ENCODE measurements at regions not wholly inside any gene's neighbourhood (a gene's known extent, or its start where the extent isn't known, plus 50 kb on each side); places are given as distances from the start of the nearest gene placed in this dataset.
"Not testable (repeated sequence)": the region's sequence is repeated elsewhere in the genome, so short reads cannot be mapped to it uniquely, and the experiment has no call there.

DNA sequence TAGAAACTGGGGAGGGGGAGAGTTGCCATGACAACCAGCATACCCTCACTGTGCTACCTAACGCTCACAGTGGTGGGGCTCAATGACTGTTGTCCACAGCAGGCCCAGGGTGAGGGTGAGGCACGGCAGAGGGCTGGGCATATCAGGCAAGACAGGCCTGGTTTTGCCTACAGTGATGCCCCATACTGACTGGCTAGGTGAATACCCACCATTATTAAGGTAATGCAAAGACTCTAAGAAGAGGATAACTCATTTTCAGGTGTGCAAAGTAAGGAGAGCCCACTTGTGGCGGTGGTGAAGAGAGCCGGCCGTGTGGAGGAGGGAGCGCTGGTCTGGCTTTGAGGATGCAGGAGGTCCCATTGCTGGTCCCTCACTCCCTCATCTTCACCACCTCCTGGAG, 422.3 kb downstream of the FUT8 start:
- DNase-seq: no peak

DNA sequence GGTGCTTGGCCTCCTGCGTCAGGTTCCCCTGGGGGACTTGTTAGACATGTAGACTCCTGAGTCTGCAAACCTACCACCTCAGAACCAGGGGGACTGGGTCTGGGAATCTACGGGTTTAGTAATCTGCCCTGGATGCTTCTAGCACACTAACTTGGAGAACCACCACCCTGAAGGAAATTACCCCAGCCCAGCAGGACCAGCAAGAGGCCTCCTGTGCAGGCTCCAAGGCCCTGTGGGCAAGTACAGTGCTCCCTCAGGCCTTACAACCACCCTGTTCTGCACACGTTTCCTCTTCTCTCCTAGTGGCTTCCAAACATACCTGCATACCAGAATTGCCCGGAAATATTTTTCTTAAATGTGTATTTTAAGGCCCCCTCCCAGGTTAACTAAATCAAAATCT, 423.0 kb downstream of the FUT8 start:
- DNase-seq: no peak

DNA sequence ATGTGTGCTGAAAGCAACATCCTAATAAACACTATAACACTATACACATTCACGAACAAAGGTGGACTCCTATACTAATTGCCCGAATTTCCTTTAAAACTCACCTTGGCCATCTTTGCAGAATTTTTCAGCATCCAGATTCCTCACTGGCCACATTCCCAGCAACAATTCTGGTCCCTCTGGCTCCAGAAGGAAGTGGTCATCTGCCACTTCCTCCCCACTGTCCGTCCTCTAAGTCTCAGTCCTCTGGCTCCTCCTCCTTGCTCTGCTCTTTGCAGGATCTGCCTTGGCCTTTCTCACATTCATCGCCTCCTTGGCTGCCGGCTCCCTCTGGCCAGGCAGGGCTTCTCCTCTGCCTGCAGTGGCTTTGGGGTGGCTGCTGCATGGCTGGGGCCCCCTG, 426.0 kb downstream of the FUT8 start:
- DNase-seq: no peak

DNA sequence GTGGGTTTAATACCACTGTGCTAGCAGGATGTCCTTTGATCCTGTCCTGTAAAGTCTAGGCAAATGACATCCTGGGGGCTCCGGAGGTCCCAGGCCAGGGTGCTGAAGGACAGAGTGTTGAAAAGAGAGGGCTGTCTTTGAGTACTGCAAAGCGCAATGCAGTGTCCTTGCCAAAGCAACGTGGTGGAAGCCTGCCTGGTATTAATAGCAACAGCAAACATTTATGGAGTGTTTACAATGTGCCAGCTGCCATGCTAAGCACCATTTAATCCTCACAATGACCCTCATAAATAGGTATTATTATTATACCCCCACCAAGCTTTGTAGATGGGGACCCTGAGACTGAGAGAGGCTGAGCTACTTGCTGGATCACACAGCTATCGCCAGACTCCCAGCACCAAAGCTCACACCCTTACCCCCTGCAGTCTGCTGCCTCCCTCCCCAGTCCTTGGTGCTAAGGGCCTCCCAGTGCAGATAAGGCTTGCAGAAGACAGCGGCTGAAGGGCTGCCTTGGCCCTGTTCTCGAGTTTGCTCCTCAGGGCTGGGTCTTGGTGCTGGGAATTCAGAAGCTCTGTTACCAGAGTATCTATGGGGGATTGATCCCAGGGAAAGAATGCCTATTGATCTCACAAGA, 427.7 kb downstream of the FUT8 start:
- peak; percentile 57 to 61 for DNase-seq

DNA sequence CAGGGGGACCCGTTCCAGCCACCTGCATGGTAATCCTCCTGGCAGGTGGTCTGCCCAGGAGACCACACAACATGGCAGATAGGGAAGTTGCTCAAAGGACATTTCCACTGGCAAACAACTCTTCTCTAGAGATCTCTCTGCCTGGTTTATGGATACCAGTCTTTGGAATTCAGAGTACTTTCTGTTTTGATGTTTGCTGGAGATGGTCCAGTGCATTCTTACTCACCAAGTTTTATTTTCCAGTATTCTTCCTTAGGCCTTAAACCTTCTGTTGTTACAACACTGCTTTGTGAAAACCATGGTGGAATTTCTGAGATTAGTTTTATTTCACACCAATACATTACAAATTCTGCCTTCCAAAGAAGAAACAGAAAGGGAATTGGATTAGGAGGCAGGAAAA, 428.3 kb downstream of the FUT8 start:
- DNase-seq: no peak

DNA sequence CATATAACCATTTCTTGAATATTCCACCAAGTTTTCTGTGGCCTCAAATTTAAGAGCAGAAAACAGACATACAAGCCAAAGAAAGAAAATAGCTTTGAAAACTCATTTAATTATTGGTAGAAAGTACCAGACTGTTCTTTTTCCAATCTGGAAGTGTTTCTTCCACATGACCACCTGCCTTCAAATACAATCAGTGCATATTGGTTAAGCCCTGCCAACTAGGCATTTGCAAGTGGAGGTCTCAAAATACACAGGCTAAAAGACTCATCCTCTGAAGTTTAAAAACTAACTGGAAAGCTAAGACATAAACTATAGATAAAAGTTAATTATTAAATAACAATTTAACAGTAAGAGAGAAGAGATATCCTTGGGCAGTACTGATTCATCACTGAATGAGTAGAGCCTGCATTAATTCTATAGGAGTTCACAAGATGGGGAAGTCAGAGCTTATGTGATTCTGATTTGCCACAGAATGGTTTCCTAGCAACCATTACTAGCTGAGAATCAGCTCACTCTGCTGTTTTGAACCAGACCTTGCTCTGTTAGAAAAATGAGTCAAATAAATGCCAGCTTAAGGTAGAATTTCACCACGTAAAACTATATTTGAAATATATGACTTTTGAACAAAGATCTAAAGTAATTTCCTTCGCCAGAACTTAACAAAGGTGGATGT, 433.8 kb downstream of the FUT8 start:
- no peak for DNase-seq

DNA sequence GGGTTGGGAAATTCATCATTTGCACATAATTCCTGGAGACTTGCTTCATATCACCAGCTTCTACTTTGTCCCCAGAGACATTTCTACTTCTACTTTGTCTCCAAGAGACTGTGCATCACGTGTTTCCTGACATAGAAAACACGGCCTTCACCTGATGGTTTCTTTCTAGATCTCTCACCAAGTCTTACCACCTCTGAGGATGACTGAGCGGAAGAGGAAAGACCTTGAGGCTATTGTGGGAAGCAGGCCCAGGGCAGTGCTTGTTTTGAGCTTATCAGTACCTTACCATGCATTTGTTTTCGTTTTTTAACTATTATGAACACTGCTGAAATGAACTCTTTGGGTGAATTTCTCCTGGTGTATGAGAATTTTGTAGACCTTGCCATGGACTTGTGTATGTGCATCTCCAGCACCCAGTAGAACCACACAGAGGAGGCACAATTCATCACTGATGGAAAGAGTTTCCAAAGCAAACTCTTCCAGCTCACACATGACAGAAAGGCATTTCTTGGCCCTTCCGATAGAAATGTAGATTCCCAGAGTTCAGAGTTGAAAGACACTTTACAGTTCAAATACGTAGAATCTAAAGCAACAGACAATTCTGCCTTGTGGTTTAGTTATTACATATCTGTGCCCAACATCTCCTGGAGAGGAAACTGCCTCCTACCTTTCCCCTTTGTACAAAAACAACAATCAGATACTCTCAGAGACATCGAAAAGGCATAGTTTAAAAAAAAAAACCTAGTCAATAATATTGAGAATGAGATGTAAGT, 434.7 kb downstream of the FUT8 start:
- no peak for DNase-seq

DNA sequence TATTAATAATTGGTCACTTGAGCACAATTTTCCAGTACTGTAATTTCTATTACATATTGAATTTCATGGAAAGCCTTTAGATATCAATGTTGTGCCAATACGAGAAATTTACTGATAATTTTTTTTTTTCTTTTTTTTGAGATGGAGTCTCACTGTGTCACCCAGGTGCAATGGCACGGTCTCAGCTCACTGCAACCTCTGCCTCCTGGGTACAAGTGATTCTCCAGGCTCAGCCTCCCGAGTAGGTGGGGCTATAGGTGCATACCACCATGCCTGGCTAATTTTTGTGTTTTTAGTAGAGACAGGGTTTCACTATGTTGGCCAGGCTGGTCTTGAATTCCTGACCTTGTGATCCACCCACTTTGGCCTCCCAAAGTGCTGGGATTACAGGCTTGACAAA, 435.4 kb downstream of the FUT8 start:
- not testable (repeated sequence) for DNase-seq

DNA sequence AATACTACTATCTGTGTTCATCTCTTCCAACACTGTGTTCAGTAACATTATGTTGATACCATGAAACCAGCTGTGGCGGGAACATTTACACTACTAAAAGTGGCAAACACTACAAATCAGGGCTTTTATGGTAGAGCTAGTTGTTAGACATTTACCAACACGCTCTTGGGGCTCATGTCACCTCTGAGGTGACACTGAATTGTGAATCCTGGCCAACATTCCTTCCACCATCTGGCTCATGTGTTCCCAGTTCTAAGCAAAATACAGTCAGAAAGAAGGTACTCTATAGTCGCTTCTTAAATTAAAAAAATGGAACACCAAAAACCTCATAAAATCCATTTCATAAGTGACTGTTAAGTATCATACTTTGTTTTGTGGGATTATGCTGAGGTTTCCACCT, 436.6 kb downstream of the FUT8 start:
- no peak for DNase-seq

DNA sequence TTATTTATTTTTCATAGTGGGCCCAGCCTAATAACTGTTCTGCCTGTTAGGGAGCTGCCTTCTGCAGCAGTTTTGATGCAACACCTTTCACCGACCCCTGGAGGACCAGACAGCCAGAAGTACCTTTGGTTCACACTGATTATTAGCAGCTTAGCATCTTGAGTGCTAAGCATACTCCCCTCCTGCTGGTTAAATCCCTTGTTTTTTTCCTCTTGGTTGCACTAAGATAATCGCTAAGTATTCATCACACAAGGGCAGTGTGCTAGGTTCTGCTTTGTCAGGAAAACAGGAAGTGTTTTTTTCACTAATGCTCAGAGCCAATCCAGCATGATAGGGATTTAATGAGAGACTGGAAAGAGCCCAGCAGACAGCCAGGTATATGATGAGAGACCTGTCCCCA, 437.0 kb downstream of the FUT8 start:
- DNase-seq: no peak

DNA sequence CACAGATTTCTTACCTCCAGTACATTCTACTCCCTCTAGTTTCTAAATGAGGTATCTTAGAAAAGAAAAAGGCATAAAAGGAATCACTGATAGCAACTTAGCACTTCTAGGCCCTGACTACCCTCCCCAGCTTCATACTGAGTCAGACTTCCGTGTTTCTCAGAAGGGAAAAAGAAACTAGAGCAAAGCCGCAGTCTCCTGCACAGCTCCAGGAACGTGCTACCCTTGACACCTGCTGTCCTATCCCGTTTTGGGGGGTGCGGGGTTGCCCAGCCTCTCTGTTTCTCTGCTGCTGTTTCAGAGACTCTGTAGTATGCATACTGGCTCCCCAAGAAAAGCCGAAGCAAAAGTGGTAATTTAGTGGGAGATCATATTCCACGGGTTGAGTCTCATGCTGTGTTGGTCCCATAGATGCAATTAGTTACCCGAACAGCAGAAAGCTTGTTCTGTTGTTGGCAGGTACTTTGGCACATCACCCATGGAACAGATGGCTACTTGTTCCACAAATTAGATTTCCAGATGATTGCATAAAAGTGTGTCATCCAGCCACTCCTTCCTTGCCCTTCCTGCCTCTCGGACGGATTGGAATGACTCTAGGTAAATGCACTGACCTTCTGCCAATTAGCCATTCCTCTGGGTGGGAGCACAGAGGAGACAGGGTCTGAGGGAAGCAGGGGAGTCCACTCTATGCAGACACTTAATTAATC, 438.1 kb downstream of the FUT8 start:
- DNase-seq: no peak

DNA sequence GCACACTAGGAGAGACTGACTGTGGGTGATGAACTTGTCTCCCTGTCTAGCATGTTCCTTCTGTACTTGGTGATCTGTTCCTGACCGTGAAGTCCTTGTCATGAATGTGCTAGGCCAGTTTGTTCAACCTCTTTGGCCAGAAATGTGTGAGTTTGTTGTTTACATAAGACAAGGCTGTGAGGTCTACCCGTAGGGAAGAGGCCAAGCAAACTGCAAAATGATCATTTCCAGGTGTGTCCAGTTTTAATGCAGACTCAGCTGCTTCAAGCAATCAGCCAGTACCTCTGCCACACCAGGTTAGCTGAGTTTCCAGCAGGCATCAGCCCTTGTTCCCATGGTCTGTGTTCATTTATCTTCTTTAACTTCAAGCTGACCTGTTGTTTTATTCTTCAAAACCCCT, 440.2 kb downstream of the FUT8 start:
- no peak for DNase-seq

DNA sequence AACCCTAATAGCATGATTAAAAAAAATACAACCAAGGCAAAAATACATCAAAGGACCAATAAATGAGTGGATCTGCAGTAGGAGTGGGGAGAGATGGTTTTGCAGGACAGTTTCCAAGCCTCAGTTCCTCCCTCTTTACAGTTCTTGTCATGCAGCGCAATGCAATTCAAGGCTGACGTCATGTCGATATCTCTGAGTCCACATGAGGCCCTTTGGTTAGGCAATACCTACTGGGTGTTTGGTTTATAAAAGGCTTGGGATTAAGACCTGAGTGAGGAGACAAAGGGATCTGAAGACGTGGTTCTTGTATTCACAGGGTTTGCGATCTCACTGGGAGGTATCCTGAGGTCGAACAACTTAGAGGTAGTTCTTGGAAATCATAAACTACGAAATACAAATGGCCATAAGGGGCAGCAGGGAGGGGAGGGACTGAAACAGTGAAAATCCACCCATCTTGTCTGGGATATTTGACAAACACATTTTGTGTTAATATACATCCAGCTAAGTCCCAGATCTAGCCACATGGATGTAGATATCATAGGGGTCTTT, 441.0 kb downstream of the FUT8 start:
- DNase-seq: no peak

DNA sequence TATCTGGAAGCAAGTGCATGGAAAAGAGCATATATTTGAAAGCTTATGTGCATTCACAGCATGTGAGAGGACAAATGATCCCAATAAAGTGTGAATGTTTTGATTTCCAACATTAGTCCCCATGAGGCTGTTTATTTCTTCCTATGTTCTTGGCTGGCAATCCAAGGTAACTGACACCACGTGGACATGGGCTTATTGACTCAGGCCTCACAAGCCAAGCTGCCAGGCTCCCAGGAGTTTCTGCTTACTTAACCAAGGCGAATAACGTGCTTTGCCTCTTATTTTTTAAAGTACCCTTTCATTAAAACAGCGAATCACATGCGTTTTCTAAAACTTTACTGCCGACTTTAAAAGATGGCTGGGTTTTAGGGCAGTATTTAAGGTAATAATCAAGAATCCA, 441.7 kb downstream of the FUT8 start:
- no peak for DNase-seq

DNA sequence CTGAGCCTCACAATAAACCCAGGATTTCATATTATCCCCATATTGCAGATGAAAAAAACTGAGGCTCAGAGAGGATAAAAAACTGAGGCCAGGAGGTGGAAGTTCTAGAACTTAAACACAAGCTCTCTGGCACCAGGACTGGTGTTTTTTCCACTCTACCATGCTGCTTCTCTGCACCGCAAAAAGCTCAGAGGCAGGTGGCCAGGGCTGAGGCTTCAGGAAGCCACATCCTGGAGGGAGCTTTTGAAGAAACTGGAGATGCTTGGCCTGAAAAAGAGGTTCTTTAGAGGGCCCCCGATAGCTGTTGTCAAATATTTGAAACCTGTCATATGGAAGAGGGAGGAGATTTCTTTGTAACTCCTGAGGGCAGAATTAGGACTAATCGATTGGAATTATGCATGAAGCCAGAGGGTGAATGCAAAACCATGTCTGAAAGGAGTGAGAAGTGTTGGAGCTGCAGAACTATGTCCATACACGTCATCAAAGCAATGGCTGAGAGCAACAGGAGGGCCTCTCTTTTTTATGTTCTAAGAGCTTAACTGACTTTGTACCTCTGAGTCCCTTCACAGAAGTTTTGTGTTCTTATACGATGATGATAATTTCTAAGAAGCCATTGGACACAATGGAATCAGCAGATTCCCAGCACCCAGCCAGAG, 448.6 kb downstream of the FUT8 start:
- DNase-seq: no peak

DNA sequence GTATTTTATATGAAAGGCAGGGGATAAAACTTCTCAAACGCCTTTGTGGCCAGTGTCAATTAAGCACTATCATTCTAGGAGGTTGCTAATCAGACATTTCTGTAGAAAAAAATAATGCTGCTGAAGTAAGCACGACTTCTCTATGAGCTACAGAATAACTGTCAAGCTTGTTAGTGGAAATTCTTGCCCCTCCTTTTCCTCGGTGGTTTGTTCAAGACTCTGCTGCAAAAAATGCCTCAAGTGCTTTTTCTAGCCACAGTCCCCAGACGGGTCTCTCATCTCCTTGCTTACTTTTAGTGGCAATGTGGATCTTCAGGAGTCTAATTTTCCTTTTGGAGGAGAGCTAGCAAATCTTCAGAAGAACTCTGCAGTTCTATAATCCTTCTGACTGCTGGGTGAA, 452.0 kb downstream of the FUT8 start:
- DNase-seq: no peak

DNA sequence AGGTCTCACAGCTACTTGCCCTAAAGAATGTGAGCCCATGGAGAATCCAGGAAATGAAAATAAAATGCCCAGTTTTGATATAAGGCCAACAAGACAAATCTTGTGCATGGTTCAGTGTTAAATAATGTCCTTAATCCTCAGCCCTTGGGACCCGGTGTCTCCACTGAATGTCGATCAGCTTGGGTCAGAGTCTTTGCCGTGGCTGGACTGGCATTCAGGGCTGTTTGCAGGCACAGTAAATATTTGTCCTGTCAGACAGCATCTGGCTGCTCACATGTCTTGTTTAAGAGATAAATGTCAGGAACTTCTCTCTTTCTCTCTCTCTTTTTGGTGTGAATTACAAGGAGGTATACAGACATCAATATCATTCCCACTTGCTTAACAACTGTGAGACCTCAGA, 452.5 kb downstream of the FUT8 start:
- DNase-seq: peak in 1 of 2 experiments; percentile 6

DNA sequence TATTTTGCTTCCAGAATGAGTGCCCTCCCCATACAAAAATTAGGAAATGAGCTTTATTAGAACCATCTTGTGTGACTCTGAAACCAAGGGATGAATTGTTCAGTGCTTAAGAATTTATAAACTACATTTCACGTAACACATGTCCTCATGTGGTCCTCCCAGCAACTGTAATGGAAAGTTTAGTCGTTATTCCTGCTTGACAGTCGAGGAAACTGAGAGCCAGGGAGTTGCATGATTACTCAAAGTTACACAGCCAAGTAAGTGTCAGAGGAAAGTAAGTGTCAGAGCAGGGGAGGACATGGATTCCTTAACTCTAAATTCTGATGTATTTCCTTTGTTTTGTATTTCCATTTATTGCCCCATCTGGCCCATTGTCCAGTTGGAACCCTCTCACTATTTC, 453.9 kb downstream of the FUT8 start:
- DNase-seq: no peak

DNA sequence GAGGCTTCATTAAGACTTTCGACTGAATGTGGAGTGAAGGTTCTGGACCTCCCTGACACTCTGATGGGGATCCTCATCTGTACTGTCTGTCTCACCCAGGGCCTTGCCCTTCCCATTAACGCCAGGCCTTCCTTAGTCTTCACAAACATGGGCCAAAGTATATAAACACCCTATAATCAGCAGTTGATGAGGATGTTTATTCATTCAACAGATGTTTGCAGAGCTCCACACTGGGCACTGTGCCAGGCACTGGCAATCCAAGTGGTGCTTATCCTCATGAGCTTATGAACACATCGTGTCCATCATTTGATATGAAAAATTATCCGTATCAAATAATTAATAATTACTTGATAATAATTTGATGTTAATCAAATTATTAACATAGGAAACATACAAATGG, 454.4 kb downstream of the FUT8 start:
- DNase-seq: peak; percentile 50 to 71

DNA sequence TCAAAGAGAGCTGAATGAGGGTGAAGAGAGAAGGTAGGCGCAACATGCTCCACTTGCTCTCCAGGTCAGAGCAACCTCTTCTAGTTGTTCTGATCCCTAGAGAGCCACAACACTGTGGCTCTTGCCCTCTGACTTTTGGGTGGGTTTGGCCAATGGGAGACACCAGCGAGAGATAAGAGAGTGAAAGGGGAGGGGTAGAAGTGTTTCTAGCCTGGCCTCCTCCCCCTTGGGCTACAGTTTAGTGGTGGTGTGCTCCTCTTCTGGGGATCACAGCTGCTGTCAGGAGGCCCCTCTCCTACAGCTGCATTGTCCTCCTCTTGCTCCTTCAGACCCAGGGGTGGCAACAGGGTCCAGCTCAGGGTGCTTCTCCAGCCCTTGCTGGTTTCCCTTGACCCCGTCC, 454.8 kb downstream of the FUT8 start:
- DNase-seq: no peak

DNA sequence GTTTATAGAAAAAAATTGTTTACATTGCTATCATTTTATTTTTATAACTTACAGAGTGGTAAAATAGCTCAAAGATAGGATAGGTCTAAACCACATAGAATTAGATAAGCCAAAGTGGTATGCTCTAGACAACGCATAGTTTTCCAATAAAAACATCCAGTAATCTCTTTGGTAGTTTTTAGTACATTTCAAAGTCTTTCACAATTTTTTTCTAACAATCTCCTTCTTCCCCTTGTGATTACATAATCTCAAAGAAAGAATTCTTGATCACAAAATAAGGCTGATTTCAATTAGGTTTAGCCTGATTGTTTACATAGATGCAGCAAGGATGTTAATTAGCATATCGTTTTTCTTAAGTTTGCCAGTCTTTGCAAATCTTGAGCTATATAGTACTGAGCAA, 460.0 kb downstream of the FUT8 start:
- no peak for DNase-seq

DNA sequence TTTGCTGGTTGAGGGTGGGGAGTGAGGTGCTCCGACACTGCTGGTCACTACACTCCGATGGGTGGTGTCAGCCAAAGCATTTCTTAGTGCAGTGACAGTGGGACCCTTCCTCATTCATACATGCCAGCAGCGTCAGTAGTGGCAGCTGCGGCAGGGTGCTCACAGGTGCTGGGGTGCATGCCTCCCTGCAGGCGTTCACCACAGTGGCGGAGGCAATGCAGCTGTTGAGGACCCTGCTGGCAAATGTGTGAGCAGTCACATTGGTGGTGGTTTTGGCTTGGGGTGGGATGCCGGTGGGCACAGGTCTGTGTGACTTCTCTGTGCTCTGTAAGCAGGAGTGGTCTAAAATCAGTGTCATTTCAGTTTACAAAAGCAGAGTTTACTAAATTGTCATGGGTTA, 464.6 kb downstream of the FUT8 start:
- no peak for DNase-seq

DNA sequence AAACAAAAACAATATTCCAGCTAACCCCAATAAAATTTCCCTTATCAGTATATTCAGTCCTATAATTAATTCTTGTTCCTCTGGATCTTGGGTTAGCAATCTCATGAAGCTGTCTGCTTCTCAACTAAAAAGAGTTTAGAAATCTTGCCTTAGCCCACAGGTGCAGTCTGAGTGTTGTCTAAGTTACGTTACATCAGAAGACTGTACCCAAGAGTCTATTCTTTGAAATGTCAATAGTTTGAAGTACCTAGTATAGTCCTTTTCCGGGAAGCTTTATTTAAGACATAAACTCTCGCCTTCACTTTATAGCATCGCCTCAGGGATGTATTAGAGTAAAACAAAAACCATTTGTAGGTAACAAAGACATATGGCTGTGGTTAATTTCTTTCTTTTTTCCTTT, 465.1 kb downstream of the FUT8 start:
- no peak for DNase-seq
